ENCODE measurements at regions not wholly inside any gene's neighbourhood (a gene's known extent, or its start where the extent isn't known, plus 50 kb on each side); places are given as distances from the start of the nearest gene placed in this dataset.

- Mint-ChIP-seq H3K27ac (no peak overlapping the region), H3K27me3 (ENCODE audit: insufficient read depth) (peaks cover 4% of the 10 kb centered on the region; the same call in 1 of the 2 replicates), H3K4me3 (no peak overlapping the region), H3K9me3 (peaks cover 19% of the 10 kb centered on the region), H3K36me3 (ENCODE audit: low read depth) (no peaks in the 10 kb centered on the region), H3K4me1 (ENCODE audit: low read depth) (no peaks in the 10 kb centered on the region)
- DNase-seq, result no peak
- TF ChIP-seq CTCF (IDR thresholded peaks at IDR 0.05), result no peak
Observed at GRCh38 chr14:99077844-99078236, 194.2 kb downstream of the BCL11B start.

GRCh38 chr14:99078426-99078825, 193.6 kb downstream of the BCL11B start:
- Mint-ChIP-seq H3K4me3 (no peak overlapping the region), H3K36me3 (ENCODE audit: low read depth) (no peaks in the 10 kb centered on the region), H3K27ac (no peak overlapping the region), H3K4me1 (ENCODE audit: low read depth) (no peaks in the 10 kb centered on the region), H3K9me3 (peaks cover 19% of the 10 kb centered on the region), H3K27me3 (ENCODE audit: insufficient read depth) (peaks cover 4% of the 10 kb centered on the region; the same call in 1 of the 2 replicates)
- no peak for DNase-seq
- TF ChIP-seq CTCF (IDR thresholded peaks at IDR 0.05), result no peak

GRCh38 chr14:99079061-99079727, 192.8 kb downstream of the BCL11B start:
- DNase-seq, result no peak
- no peak overlapping the region for H3K4me3 Mint-ChIP-seq
- TF ChIP-seq CTCF (IDR thresholded peaks at IDR 0.05), result no peak
- no peaks in the 10 kb centered on the region for H3K4me1 Mint-ChIP-seq (ENCODE audit: low read depth)
- peaks cover 4% of the 10 kb centered on the region; the same call in 1 of the 2 replicates for H3K27me3 Mint-ChIP-seq (ENCODE audit: insufficient read depth)
- no peak overlapping the region for H3K27ac Mint-ChIP-seq
- peaks cover 15% of the 10 kb centered on the region for H3K9me3 Mint-ChIP-seq
- no peaks in the 10 kb centered on the region for H3K36me3 Mint-ChIP-seq (ENCODE audit: low read depth)

- no peak overlapping the region for H3K4me3 Mint-ChIP-seq
- no peak overlapping the region for H3K27ac Mint-ChIP-seq
- no peak for TF ChIP-seq CTCF (IDR thresholded peaks at IDR 0.05)
- H3K4me1 Mint-ChIP-seq (ENCODE audit: low read depth), result no peaks in the 10 kb centered on the region
- H3K27me3 Mint-ChIP-seq (ENCODE audit: insufficient read depth), result peaks cover 4% of the 10 kb centered on the region; the same call in 1 of the 2 replicates
- peaks cover 14% of the 10 kb centered on the region; the same call in 1 of the 2 replicates for H3K9me3 Mint-ChIP-seq
- no peaks in the 10 kb centered on the region for H3K36me3 Mint-ChIP-seq (ENCODE audit: low read depth)
- DNase-seq, result no peak
Observed at GRCh38 chr14:99080306-99080705, 191.7 kb downstream of the BCL11B start.

GRCh38 chr14:99081156-99081765, 190.7 kb downstream of the BCL11B start:
- Mint-ChIP-seq H3K27me3 (ENCODE audit: insufficient read depth) (0 out of 2 replicates have a peak, but pooled peaks cover 2% of the 10 kb centered on the region), H3K36me3 (ENCODE audit: low read depth) (no peaks in the 10 kb centered on the region), H3K27ac (no peak overlapping the region), H3K4me3 (no peak overlapping the region), H3K4me1 (ENCODE audit: low read depth) (no peaks in the 10 kb centered on the region), H3K9me3 (peaks cover 14% of the 10 kb centered on the region; the same call in 1 of the 2 replicates)
- no peak for TF ChIP-seq CTCF (IDR thresholded peaks at IDR 0.05)
- DNase-seq, result no peak
